GM18951 (cell line): ENCODE measurements at regions not wholly inside any gene's neighbourhood (a gene's known extent, or its start where the extent isn't known, plus 50 kb on each side); places are given as distances from the start of the nearest gene placed in this dataset.
"Not testable (repeated sequence)": the region's sequence is repeated elsewhere in the genome, so short reads cannot be mapped to it uniquely, and the experiment has no call there.

Source experiments
- POLR2A ChIP-seq: IDR thresholded peaks from 4 replicates; pipeline ENCODE4 v1.6.1; 2011; ENCODE audit warnings: mild to moderate bottlenecking; ENCODE audit not compliant: insufficient read length, insufficient read depth; ENCODE audit errors: extremely low read depth
- in situ Hi-C: fragments of 300-500 bp; cut with MboI; formaldehyde crosslinking; loops from one replicate; pipeline ENCODE4 v1.12.0; 2022; ENCODE audit warnings: low sequenced_read_pairs, mixed read lengths, inconsistent platforms; ENCODE audit not compliant: unreplicated experiment

GRCh38 chr20:39719293-39719692 is 757.1 kb downstream of the DHX35 start:
- no peak for TF ChIP-seq POLR2A
- in situ Hi-C loops, result no loop called here

GRCh38 chr20:39717936-39718335 is 755.8 kb downstream of the DHX35 start:
- TF ChIP-seq POLR2A, result no peak
- in situ Hi-C loops, result no loop called here

GRCh38 chr20:39716796-39717341 is 754.7 kb downstream of the DHX35 start:
- in situ Hi-C loops, result no loop called here
- TF ChIP-seq POLR2A, result no peak

DNA sequence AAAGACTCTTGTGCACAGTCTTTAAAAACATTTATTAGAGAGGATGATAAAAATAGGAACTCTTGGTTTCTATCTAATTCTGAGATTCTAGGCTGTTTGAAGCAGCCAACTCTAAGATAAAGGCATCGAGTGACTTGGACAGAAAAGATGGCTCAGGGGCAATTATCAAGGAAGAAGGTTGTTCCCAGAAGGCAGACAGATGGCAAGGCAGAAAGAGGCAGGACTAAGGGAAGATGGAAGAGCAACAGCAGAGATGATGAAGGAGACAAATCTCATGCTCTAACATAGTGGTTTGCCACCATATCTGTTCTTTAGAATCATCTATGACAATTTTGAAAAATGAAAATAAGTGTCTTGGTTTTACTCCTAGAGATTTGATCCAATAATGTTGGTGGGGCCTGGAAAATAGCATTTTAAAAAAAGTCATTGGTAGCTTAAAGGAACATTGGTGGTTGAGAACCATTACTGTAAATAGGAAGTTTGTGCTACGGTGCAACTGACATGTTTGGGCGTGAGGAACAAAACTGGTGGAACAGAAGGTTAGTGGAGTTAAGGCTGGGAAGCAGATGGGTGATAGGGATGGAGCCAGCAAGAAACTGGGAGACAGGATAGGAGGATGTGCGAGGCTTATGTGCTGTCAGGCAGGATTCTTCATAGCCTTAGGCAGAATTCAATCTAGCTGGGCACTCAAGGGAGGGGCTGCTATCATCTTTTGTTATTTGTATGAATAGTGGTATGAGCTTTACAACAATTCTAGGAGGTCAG is 751.1 kb downstream of the DHX35 start:
- in situ Hi-C loops, result no loop called here
- TF ChIP-seq POLR2A, result no peak

DNA sequence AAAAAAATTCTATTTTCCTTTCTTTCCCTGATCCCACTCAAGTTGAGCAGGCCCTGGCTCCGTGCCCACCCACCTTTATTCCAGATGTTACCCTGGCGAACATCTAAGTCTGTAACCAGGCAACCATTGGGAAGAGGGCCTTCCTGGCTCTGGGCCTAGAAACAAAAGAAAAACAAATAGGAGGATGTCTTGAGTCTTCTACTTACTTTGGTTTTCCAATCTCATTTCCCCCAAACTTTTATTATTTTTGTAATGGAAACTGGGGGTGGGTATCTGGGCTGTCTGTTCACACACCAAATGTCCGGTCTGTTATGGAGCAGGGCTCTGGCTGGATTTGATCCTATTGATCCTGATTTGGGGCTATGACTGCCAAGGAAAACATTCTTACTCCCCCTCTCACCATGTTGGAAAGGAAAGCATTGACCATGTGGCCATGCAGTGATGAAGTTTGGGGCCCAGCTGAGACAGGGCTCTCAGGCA is 744.1 kb downstream of the DHX35 start:
- TF ChIP-seq POLR2A, result no peak
- in situ Hi-C loops, result no loop called here

DNA sequence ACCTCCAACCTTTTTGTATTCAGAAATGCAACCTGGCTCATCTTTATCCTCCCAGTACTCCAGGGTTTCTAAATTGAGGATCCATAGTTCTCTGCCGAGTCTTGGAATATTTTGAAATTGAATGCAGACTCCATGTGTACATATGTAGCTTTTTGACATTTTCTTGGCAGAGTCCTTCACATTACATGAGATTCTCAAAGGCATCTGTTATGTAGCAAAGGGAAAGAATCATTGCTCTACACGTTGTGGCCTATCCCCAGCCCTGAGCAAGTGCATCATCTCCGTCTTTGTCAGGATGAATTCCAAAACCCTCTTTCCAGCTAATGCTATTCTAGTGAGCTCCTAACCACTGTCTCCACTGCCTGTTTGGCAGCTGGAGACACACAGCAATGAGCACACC is 742.9 kb downstream of the DHX35 start:
- in situ Hi-C loops, result no loop called here
- no peak for TF ChIP-seq POLR2A

GRCh38 chr20:39703357-39703756 is 741.2 kb downstream of the DHX35 start:
- in situ Hi-C loops, result not testable (repeated sequence)

DNA sequence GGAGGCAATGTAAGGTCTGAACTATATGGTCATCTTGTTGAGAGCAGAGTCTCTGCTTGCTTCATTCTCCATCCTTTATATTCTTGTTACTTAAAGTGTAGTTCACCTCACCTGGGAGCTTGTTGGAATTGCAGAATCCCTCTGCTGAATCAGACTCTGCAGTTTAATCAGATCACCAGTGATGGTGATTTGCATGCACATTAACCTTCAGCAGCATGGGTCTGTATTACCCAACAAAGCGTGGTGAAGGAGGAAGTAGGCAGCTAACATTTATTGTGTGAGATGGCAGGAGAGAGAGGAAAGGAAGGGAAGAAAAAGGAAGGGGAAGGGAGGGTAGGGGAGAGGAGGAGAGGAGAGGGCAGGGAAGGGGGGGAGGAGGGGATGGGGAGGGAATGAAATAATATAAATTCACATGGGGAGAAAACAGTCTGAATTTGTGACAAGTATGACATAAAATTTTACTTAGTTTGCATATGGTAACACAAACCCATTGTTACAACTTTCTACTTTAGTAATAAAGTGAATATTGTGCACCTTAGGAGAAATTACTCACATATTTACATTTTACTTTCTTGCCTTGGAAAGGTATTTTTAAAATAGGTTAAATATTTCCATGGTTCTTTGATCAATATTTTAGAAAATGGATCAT is 740.7 kb downstream of the DHX35 start:
- in situ Hi-C loops, result no loop called here
- no peak for TF ChIP-seq POLR2A

GRCh38 chr20:39700528-39700927 is 738.4 kb downstream of the DHX35 start:
- TF ChIP-seq POLR2A, result no peak
- in situ Hi-C loops, result no loop called here

- TF ChIP-seq POLR2A, result no peak
- in situ Hi-C loops, result no loop called here
These were observed 737.1 kb downstream of the DHX35 start for GRCh38 chr20:39699166-39699725.

GRCh38 chr20:39698752-39699151 is 736.6 kb downstream of the DHX35 start:
- TF ChIP-seq POLR2A, result no peak
- in situ Hi-C loops, result no loop called here

DNA sequence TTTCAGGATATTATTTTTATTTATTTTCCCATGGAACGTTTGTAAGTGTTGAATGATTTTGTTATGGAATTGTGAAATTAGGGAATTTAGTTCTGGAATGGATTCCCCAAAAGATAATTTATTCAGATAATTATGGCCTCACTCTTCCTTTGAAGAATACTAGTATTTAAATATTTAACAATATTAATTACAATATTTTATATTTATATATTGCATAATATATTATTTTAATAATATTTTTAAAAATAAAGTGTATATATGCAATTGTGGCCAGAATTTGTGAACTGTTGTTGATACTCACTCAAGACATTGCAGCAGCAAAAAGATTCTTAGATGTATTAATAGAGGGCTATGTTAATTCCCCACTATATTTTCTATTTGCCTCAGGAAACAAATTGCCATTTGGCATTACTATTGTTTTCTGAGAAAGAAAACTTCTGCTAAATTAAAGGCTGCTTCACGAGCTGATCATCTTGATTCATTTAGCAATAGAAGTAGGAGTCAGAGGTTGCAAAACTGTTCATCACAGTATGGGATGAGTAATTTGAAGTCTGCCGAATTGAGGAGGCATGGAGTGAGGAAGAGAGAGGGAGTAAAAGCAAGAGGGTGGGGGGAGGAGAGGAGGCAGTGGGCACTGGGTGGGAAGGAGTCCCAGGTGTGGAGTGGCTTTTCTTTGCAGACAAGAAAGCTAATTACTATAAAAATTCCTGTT is 729.2 kb downstream of the DHX35 start:
- no peak for TF ChIP-seq POLR2A
- in situ Hi-C loops, result no loop called here

DNA sequence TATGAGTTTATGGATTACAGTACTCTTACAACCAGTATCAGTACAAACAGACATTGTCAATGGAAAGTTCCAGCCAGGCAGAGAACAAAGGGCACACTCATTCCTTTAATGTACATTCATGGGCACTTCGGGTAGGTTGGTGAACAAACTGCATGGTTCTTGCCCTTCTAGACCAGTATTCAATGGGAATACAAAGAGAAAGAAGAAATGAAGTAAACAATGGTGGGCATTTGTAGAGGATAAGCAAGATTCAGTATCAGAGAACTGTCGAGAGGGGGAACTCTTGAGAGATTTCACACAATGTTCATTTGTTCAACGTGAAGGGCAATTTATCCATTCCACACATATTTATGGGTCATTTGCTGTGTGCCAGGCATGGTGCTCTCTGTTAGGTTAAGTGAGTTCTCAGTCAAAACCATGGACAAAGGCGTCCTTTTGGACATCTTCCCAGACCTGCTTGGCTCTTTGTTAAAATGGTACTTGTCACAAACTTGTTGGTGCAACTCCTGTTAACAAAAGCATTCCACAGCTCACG is 714.8 kb downstream of the DHX35 start:
- in situ Hi-C loops, result no loop called here

More for the DNA sequence above, 714.8 kb downstream of the DHX35 start:
- no peak for TF ChIP-seq POLR2A
